Thyroid gland (tissue), 4 donors: ENCODE measurements at regions not wholly inside any gene's neighbourhood (a gene's known extent, or its start where the extent isn't known, plus 50 kb on each side); places are given as distances from the start of the nearest gene placed in this dataset.
"Not testable (repeated sequence)": the region's sequence is repeated elsewhere in the genome, so short reads cannot be mapped to it uniquely, and the experiment has no call there.

Source experiments
- CTCF ChIP-seq, 6 experiments: fragments of 200-600 bp in 3 of 6; fragments of 450-650 bp in 3 of 6; sonication (generic) in 3 of 6; IDR thresholded peaks; one replicate each; pipeline ENCODE4 v1.5.1; 2016 to 2019; ENCODE audit warnings: antibody characterized with exemption in 6 of 6, mild to moderate bottlenecking in 2 of 6, inconsistent platforms in 1 of 6, moderate library complexity in 1 of 6
- POLR2A ChIP-seq, 2 donors: fragments of 450-650 bp; IDR thresholded peaks; one replicate each; pipeline ENCODE4 v1.6.1; 2017; ENCODE audit warnings: antibody characterized with exemption in 2 of 2, mild to moderate bottlenecking in 2 of 2, moderate library complexity in 1 of 2

- not testable (repeated sequence) for TF ChIP-seq CTCF, POLR2A (IDR thresholded peaks at IDR 0.05)
Observed at GRCh38 chr22:11131178-11131577, 4396.8 kb upstream of the OR11H1 start.
